ENCODE measurements at regions not wholly inside any gene's neighbourhood (a gene's known extent, or its start where the extent isn't known, plus 50 kb on each side); places are given as distances from the start of the nearest gene placed in this dataset.

GRCh38 chr13:104872153-104872552 lies 1663.3 kb downstream of the EFNB2 start:
- no peak for TF ChIP-seq CTCF (IDR thresholded peaks at IDR 0.05)
- TF ChIP-seq POLR2A (IDR thresholded peaks at IDR 0.05), result no peak
